ENCODE measurements at regions not wholly inside any gene's neighbourhood (a gene's known extent, or its start where the extent isn't known, plus 50 kb on each side); places are given as distances from the start of the nearest gene placed in this dataset.

- TF ChIP-seq POLR2A (IDR thresholded peaks at IDR 0.05) = no peak
- no peak for TF ChIP-seq CTCF (IDR thresholded peaks at IDR 0.05)
Measured at GRCh38 chr9:96140296-96141127, 161.5 kb downstream of the HSD17B3 start.

All from right lobe of liver (tissue), 4 donors.